Ishikawa (cell line): ENCODE measurements at regions not wholly inside any gene's neighbourhood (a gene's known extent, or its start where the extent isn't known, plus 50 kb on each side); places are given as distances from the start of the nearest gene placed in this dataset.

Experiments
- CEBPB ChIP-seq: IDR thresholded peaks from 2 replicates; pipeline ENCODE4 v1.6.1; 2012
- CREB1 ChIP-seq: IDR thresholded peaks from 2 replicates; pipeline ENCODE4 v1.6.1; 2012; ENCODE audit warnings: low read depth
- EGR1 ChIP-seq: IDR thresholded peaks from 2 replicates; pipeline ENCODE4 v1.6.1; 2012
- EP300 ChIP-seq: IDR thresholded peaks from 2 replicates; pipeline ENCODE4 v1.6.1; 2012; ENCODE audit warnings: borderline replicate concordance
- FOXM1 ChIP-seq: IDR thresholded peaks from 2 replicates; pipeline ENCODE4 v1.6.1; 2012; ENCODE audit warnings: low read depth, borderline replicate concordance
- NFIC ChIP-seq: IDR thresholded peaks from 2 replicates; pipeline ENCODE4 v1.6.1; 2012
- RAD21 ChIP-seq: IDR thresholded peaks from 2 replicates; pipeline ENCODE4 v1.6.1; 2012; ENCODE audit warnings: low read depth
- REST ChIP-seq: IDR thresholded peaks from 2 replicates; pipeline ENCODE4 v1.6.1; 2012; ENCODE audit warnings: low read depth, mild to moderate bottlenecking
- TAF1 ChIP-seq: IDR thresholded peaks from 2 replicates; pipeline ENCODE4 v1.6.1; 2012; ENCODE audit warnings: low read depth, mild to moderate bottlenecking
- TCF12 ChIP-seq: IDR thresholded peaks from 2 replicates; pipeline ENCODE4 v1.6.1; 2012; ENCODE audit warnings: low read depth
- TEAD4 ChIP-seq: IDR thresholded peaks from 2 replicates; pipeline ENCODE4 v1.6.1; 2012
- YY1 ChIP-seq: IDR thresholded peaks from 2 replicates; pipeline ENCODE4 v1.6.1; 2012; ENCODE audit warnings: low read depth
- ZBTB7A ChIP-seq: IDR thresholded peaks from 2 replicates; pipeline ENCODE4 v1.6.1; 2012; ENCODE audit warnings: low read depth
- TF ChIP-seq, protein P1 (sequence below): IDR thresholded peaks from 2 replicates; pipeline ENCODE4 v1.6.1; 2012
- TF ChIP-seq, protein P2 (sequence below): IDR thresholded peaks from 2 replicates; pipeline ENCODE4 v1.6.1; 2012

GRCh38 chr3:43917361-43917760, 226.6 kb downstream of the ABHD5 start:
- TF ChIP-seq TEAD4, result no peak
- TF ChIP-seq FOXM1, result no peak
- TF ChIP-seq, protein P1, sequence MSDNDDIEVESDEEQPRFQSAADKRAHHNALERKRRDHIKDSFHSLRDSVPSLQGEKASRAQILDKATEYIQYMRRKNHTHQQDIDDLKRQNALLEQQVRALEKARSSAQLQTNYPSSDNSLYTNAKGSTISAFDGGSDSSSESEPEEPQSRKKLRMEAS, result no peak
- TF ChIP-seq, protein P2, sequence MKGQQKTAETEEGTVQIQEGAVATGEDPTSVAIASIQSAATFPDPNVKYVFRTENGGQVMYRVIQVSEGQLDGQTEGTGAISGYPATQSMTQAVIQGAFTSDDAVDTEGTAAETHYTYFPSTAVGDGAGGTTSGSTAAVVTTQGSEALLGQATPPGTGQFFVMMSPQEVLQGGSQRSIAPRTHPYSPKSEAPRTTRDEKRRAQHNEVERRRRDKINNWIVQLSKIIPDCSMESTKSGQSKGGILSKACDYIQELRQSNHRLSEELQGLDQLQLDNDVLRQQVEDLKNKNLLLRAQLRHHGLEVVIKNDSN, result no peak
- no peak for TF ChIP-seq TCF12

DNA sequence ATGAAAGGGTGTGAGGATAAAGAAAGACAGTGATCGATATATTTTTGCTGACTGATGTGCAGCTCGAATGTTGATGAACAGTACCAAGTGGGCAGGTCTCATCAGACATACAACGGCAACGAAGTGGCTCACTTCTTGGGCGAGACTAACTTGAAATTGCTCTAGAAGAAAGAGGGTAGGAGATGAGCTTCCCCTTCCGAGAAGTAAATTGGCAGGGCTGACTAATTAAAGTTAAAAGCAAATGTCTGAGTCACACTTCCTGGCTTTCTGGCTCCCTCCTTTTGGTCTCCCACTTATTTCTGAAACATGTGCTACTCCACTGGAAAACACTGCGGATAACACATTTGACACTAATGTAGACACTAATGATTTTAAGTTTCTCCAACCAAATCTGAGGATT, 228.3 kb downstream of the ABHD5 start:
- TF ChIP-seq EGR1, result no peak
- TF ChIP-seq, protein P1, result no peak
- no peak for TF ChIP-seq EP300
- TF ChIP-seq REST, result no peak
- no peak for TF ChIP-seq RAD21
- TF ChIP-seq YY1, result no peak
- no peak for TF ChIP-seq FOXM1
- no peak for TF ChIP-seq CEBPB
- no peak for TF ChIP-seq ZBTB7A
- no peak for TF ChIP-seq TCF12
- TF ChIP-seq CREB1, result no peak
- no peak for TF ChIP-seq TAF1

- TF ChIP-seq, protein P2, result no peak
- TF ChIP-seq YY1, result no peak
- TF ChIP-seq EP300, result no peak
These were observed 230.4 kb downstream of the ABHD5 start for GRCh38 chr3:43921056-43921648.

DNA sequence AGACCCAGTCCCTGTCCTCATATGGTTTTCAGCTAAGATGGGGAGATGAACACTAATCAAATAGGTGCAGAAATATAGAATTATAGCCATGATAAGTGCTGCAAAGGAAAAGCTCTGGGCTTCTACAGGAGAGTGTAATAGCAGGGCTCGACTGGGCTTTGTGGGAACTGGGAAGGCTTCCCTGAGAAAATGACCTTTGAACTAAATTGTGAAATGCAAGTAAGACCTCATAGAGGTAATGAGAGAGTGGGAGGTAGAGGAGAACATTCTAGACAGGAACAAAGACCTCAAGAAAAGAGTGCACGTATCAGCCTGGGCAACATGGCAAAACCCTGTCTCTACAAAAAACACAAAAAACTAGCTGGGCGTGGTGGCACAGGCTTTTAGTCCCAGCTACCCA, 231.6 kb downstream of the ABHD5 start:
- TF ChIP-seq TAF1 (no peak), ZBTB7A (no peak), YY1 (no peak), REST (no peak), FOXM1 (no peak), CREB1 (no peak), EGR1 (no peak), RAD21 (no peak), EP300 (no peak), CEBPB (no peak), TEAD4 (no peak), NFIC (no peak)
- TF ChIP-seq, protein P2, result no peak
- TF ChIP-seq, protein P1, result no peak

GRCh38 chr3:43923104-43923882, 232.6 kb downstream of the ABHD5 start:
- TF ChIP-seq TAF1 (no peak), REST (no peak), TEAD4 (no peak), YY1 (no peak), TCF12 (no peak), ZBTB7A (no peak), CREB1 (no peak), RAD21 (no peak)
- TF ChIP-seq, protein P1, result no peak
